Fibroblast of the conjunctiva (primary cell): ENCODE measurements at regions not wholly inside any gene's neighbourhood (a gene's known extent, or its start where the extent isn't known, plus 50 kb on each side); places are given as distances from the start of the nearest gene placed in this dataset.

Experiments
- DNase-seq: peaks from one replicate; pipeline ENCODE4 v3.0.0-alpha.2; 2010; ENCODE audit warnings: low read depth

- no peak for DNase-seq
Measured at GRCh38 chr11:29959488-29959887, 57.3 kb downstream of the KCNA4 start.

GRCh38 chr11:29957431-29957830, 59.4 kb downstream of the KCNA4 start:
- DNase-seq = no peak

GRCh38 chr11:29956076-29956556, 60.7 kb downstream of the KCNA4 start:
- DNase-seq = no peak

- DNase-seq = no peak
Measured at GRCh38 chr11:29943347-29943746, 73.5 kb downstream of the KCNA4 start.

GRCh38 chr11:29937526-29937925, 79.3 kb downstream of the KCNA4 start:
- DNase-seq = no peak

GRCh38 chr11:29934115-29934638, 82.7 kb downstream of the KCNA4 start:
- DNase-seq = no peak

GRCh38 chr11:29916040-29916439, 100.8 kb downstream of the KCNA4 start:
- no peak for DNase-seq

GRCh38 chr11:29914203-29914930, 102.5 kb downstream of the KCNA4 start:
- DNase-seq = no peak

- no peak for DNase-seq
Measured at GRCh38 chr11:29913352-29913751, 103.5 kb downstream of the KCNA4 start.

- DNase-seq = no peak
Measured at GRCh38 chr11:29900382-29900781, 116.4 kb downstream of the KCNA4 start.

- DNase-seq = no peak
Measured at GRCh38 chr11:29879560-29879959, 137.3 kb downstream of the KCNA4 start.

- no peak for DNase-seq
Measured at GRCh38 chr11:29876192-29876591, 140.6 kb downstream of the KCNA4 start.

- no peak for DNase-seq
Measured at GRCh38 chr11:29847219-29847618, 169.6 kb downstream of the KCNA4 start.

GRCh38 chr11:29844701-29845379, 172.0 kb downstream of the KCNA4 start:
- DNase-seq = no peak

GRCh38 chr11:29844031-29844430, 172.8 kb downstream of the KCNA4 start:
- no peak for DNase-seq

GRCh38 chr11:29842061-29842460, 174.8 kb downstream of the KCNA4 start:
- DNase-seq = no peak

GRCh38 chr11:29826878-29827277, 190.0 kb downstream of the KCNA4 start:
- no peak for DNase-seq

GRCh38 chr11:29816359-29816758, 200.5 kb downstream of the KCNA4 start:
- DNase-seq = no peak

GRCh38 chr11:29809121-29809520, 207.7 kb downstream of the KCNA4 start:
- DNase-seq = no peak

GRCh38 chr11:29802522-29802921, 214.3 kb downstream of the KCNA4 start:
- DNase-seq = no peak

- DNase-seq = no peak
Measured at GRCh38 chr11:29801561-29801960, 215.3 kb downstream of the KCNA4 start.

GRCh38 chr11:29786092-29786491, 230.7 kb downstream of the KCNA4 start:
- no peak for DNase-seq

GRCh38 chr11:29783506-29783905, 233.3 kb downstream of the KCNA4 start:
- no peak for DNase-seq
